SK-N-SH treated with all-trans-retinoic acid at 6 μM for 48 hours (cell line): ENCODE measurements at regions not wholly inside any gene's neighbourhood (a gene's known extent, or its start where the extent isn't known, plus 50 kb on each side); places are given as distances from the start of the nearest gene placed in this dataset.

ENCODE experiments used
- ATAC-seq: fragments of 200-7000 bp; cut with Tn5 transposase; 3 replicates; pipeline ENCODE4 v1.9.1; 2020; ENCODE audit warnings: mild to moderate bottlenecking, moderate library complexity
- ARNTL ChIP-seq: fragments of 450-650 bp; formaldehyde crosslinking; IDR thresholded peaks from 2 replicates; pipeline ENCODE4 v1.5.0; 2020; ENCODE audit warnings: low read depth, mild to moderate bottlenecking, moderate library complexity, borderline replicate concordance
- BACH2 ChIP-seq: fragments of 250-450 bp; sonication (Bioruptor Pico); IDR thresholded peaks from 2 replicates; pipeline ENCODE4 v1.9.0; 2021; ENCODE audit warnings: mild to moderate bottlenecking, borderline replicate concordance
- CSDC2 ChIP-seq: fragments of 250-450 bp; sonication (Bioruptor Pico); IDR thresholded peaks from 2 replicates; pipeline ENCODE4 v1.5.0; 2020; ENCODE audit warnings: mild to moderate bottlenecking, moderate library complexity
- ESRRG ChIP-seq: fragments of 250-450 bp; sonication (Bioruptor Pico); IDR thresholded peaks from 2 replicates; pipeline ENCODE4 v1.6.1; 2021; ENCODE audit warnings: mild to moderate bottlenecking
- GLIS3 ChIP-seq: fragments of 250-450 bp; sonication (Bioruptor Pico); IDR thresholded peaks from 2 replicates; pipeline ENCODE4 v1.5.0; 2020; ENCODE audit warnings: mild to moderate bottlenecking, moderate library complexity
- ISL1 ChIP-seq: fragments of 250-450 bp; sonication (Bioruptor Pico); IDR thresholded peaks from 2 replicates; pipeline ENCODE4 v2.1.2; 2022; ENCODE audit warnings: mild to moderate bottlenecking, moderate library complexity
- OSR1 ChIP-seq: fragments of 250-450 bp; sonication (Bioruptor Pico); IDR thresholded peaks from 2 replicates; pipeline ENCODE4 v1.8.0; 2022; ENCODE audit warnings: moderate library complexity, mild to moderate bottlenecking, inconsistent platforms
- PPARA ChIP-seq: fragments of 250-450 bp; sonication (Bioruptor Pico); IDR thresholded peaks from 2 replicates; pipeline ENCODE4 v1.5.0; 2020; ENCODE audit warnings: mild to moderate bottlenecking, borderline replicate concordance
- RARB ChIP-seq: fragments of 250-450 bp; sonication (Bioruptor Pico); IDR thresholded peaks from 2 replicates; pipeline ENCODE4 v1.8.0; 2021; ENCODE audit warnings: mild to moderate bottlenecking, moderate library complexity
- SNAI2 ChIP-seq: fragments of 250-450 bp; sonication (Bioruptor Pico); IDR thresholded peaks from 2 replicates; pipeline ENCODE4 v1.5.0; 2020; ENCODE audit warnings: mild to moderate bottlenecking, moderate library complexity
- TCF4 ChIP-seq: fragments of 250-450 bp; sonication (Bioruptor Pico); IDR thresholded peaks from 2 replicates; pipeline ENCODE4 v1.8.0; 2021; ENCODE audit warnings: mild to moderate bottlenecking, moderate library complexity, borderline replicate concordance
- TOX ChIP-seq: fragments of 250-450 bp; sonication (Bioruptor Pico); IDR thresholded peaks from 2 replicates; pipeline ENCODE4 v1.8.0; 2021; ENCODE audit warnings: mild to moderate bottlenecking, moderate library complexity, borderline replicate concordance
- ZC3H10 ChIP-seq: fragments of 250-450 bp; sonication (Bioruptor Pico); IDR thresholded peaks from 2 replicates; pipeline ENCODE4 v1.5.1; 2021; ENCODE audit warnings: mild to moderate bottlenecking, moderate library complexity
- ZFP3 ChIP-seq: fragments of 250-450 bp; sonication (Bioruptor Pico); IDR thresholded peaks from 2 replicates; pipeline ENCODE4 v1.5.0; 2020; ENCODE audit warnings: mild to moderate bottlenecking, moderate library complexity
- ZFP30 ChIP-seq: fragments of 450-650 bp; formaldehyde crosslinking; IDR thresholded peaks from 2 replicates; pipeline ENCODE4 v1.5.0; 2022; ENCODE audit warnings: mild to moderate bottlenecking, moderate library complexity
- ZNF565 ChIP-seq: fragments of 450-650 bp; formaldehyde crosslinking; conservative IDR thresholded peaks from 2 replicates; pipeline ENCODE4 v1.5.0; 2020; ENCODE audit warnings: low read depth, mild to moderate bottlenecking, moderate library complexity
- ZNF70 ChIP-seq: fragments of 450-650 bp; formaldehyde crosslinking; IDR thresholded peaks from 2 replicates; pipeline ENCODE4 v1.5.0; 2020; ENCODE audit warnings: mild to moderate bottlenecking, moderate library complexity
- ZNF8 ChIP-seq: fragments of 450-650 bp; formaldehyde crosslinking; IDR thresholded peaks from 2 replicates; pipeline ENCODE4 v1.5.0; 2020; ENCODE audit warnings: mild to moderate bottlenecking, moderate library complexity
- TF ChIP-seq, protein P1 (sequence below): fragments of 250-450 bp; sonication (Bioruptor Pico); IDR thresholded peaks from 2 replicates; pipeline ENCODE4 v1.5.1; 2020; ENCODE audit warnings: low read depth, mild to moderate bottlenecking, moderate library complexity
- TF ChIP-seq, protein P2 (sequence below): fragments of 250-450 bp; sonication (Bioruptor Pico); IDR thresholded peaks from 2 replicates; pipeline ENCODE4 v1.8.0; 2020; ENCODE audit warnings: mild to moderate bottlenecking, moderate library complexity, borderline replicate concordance
- TF ChIP-seq, protein P3 (sequence below): fragments of 250-450 bp; sonication (Bioruptor Pico); IDR thresholded peaks from 2 replicates; pipeline ENCODE4 v1.8.0; 2021; ENCODE audit warnings: low read depth, mild to moderate bottlenecking, moderate library complexity, borderline replicate concordance
- TF ChIP-seq, protein P4 (sequence below): fragments of 250-450 bp; sonication (Bioruptor Pico); IDR thresholded peaks from 2 replicates; pipeline ENCODE4 v1.5.0; 2020; ENCODE audit warnings: mild to moderate bottlenecking, moderate library complexity
- TF ChIP-seq, protein P5 (sequence below): fragments of 250-450 bp; sonication (Bioruptor Pico); IDR thresholded peaks from 2 replicates; pipeline ENCODE4 v1.5.1; 2021; ENCODE audit warnings: mild to moderate bottlenecking, moderate library complexity

DNA sequence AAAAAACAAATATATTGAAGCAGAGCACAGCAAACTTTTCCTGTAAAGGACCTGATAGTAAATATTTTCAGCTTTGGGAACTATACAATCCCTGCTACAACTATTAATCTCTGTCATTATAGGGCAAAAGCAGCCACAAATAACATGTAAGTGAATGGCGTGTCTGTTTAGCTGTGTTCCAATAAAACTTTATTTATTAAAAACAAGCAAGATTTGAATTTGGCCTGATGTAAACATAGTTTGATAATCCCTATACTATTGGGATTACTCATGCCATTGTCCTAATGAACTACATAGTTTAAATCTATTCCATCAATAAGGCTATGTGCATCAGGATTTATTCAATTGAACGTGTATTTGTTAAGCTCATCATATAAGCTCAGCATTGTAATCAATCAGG is 286.8 kb upstream of the CNTN6 start (continued):
- TF ChIP-seq TOX (no peak), ZNF8 (no peak)

DNA sequence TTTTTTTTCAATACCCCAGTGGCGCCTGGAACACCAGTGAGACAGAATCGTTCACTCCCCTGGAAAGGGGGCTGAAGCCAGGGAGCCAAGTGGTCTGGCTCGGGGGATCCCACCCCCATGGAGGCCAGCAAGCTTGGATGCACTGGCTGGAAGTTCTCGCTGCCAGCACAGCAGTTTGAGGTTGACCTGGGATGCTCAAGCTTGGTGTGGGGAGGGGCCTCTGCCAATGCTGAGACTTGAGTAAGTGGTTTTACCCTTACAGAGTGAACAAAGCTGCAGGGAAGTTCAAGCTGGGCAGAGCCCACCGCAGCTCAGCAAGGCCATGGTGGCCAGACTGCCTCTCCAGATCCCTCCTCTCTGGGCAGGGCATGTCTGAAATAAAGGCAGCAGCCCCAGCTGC is 276.2 kb upstream of the CNTN6 start:
- ATAC-seq, result no peak
- TF ChIP-seq SNAI2 (CRISPR knock-in tag) (no peak), CSDC2 (CRISPR knock-in tag) (no peak), ZNF565 (CRISPR knock-in tag) (no peak), ZNF8 (no peak), ZC3H10 (CRISPR knock-in tag) (no peak), ISL1 (CRISPR knock-in tag) (no peak), TOX (no peak), ZFP30 (CRISPR knock-in tag) (no peak), GLIS3 (CRISPR knock-in tag) (no peak), RARB (CRISPR knock-in tag) (no peak), ZNF70 (CRISPR knock-in tag) (no peak), OSR1 (CRISPR knock-in tag) (no peak), ARNTL (CRISPR knock-in tag) (no peak), TCF4 (CRISPR knock-in tag) (no peak), ZFP3 (CRISPR knock-in tag) (no peak), BACH2 (CRISPR knock-in tag) (no peak), ESRRG (no peak)
- TF ChIP-seq, protein P1, sequence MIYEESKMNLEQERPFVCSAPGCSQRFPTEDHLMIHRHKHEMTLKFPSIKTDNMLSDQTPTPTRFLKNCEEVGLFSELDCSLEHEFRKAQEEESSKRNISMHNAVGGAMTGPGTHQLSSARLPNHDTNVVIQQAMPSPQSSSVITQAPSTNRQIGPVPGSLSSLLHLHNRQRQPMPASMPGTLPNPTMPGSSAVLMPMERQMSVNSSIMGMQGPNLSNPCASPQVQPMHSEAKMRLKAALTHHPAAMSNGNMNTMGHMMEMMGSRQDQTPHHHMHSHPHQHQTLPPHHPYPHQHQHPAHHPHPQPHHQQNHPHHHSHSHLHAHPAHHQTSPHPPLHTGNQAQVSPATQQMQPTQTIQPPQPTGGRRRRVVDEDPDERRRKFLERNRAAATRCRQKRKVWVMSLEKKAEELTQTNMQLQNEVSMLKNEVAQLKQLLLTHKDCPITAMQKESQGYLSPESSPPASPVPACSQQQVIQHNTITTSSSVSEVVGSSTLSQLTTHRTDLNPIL, result no peak
- TF ChIP-seq, protein P2, sequence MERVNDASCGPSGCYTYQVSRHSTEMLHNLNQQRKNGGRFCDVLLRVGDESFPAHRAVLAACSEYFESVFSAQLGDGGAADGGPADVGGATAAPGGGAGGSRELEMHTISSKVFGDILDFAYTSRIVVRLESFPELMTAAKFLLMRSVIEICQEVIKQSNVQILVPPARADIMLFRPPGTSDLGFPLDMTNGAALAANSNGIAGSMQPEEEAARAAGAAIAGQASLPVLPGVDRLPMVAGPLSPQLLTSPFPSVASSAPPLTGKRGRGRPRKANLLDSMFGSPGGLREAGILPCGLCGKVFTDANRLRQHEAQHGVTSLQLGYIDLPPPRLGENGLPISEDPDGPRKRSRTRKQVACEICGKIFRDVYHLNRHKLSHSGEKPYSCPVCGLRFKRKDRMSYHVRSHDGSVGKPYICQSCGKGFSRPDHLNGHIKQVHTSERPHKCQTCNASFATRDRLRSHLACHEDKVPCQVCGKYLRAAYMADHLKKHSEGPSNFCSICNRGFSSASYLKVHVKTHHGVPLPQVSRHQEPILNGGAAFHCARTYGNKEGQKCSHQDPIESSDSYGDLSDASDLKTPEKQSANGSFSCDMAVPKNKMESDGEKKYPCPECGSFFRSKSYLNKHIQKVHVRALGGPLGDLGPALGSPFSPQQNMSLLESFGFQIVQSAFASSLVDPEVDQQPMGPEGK (CRISPR knock-in tag), result no peak
- TF ChIP-seq, protein P3, sequence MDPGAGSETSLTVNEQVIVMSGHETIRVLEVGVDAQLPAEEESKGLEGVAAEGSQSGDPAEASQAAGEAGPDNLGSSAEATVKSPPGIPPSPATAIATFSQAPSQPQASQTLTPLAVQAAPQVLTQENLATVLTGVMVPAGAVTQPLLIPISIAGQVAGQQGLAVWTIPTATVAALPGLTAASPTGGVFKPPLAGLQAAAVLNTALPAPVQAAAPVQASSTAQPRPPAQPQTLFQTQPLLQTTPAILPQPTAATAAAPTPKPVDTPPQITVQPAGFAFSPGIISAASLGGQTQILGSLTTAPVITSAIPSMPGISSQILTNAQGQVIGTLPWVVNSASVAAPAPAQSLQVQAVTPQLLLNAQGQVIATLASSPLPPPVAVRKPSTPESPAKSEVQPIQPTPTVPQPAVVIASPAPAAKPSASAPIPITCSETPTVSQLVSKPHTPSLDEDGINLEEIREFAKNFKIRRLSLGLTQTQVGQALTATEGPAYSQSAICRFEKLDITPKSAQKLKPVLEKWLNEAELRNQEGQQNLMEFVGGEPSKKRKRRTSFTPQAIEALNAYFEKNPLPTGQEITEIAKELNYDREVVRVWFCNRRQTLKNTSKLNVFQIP, result no peak

DNA sequence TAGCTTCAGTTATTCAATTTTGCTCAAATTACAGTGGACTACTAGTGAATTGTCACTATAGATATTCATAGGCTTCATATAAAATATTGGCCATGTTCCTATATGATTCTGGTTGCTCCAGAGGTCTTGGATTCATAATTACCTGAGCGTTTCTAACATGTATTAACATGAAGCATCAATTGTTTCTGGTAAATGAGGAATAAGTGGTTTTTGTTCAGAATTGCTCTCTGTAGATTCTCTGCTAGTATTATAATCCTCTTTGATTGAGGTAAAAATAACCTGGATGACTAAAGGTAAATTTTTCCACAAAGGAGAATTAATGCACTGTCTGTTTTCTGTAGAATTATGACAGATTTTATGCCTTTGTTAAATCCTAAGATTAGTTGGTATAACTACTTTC is 258.1 kb upstream of the CNTN6 start:
- no peak for TF ChIP-seq TOX
- no peak for TF ChIP-seq ZNF565 (CRISPR knock-in tag)
- TF ChIP-seq PPARA (CRISPR knock-in tag), result no peak
- TF ChIP-seq, protein P2 (CRISPR knock-in tag), result no peak
- TF ChIP-seq, protein P3, result no peak
- TF ChIP-seq, protein P4, sequence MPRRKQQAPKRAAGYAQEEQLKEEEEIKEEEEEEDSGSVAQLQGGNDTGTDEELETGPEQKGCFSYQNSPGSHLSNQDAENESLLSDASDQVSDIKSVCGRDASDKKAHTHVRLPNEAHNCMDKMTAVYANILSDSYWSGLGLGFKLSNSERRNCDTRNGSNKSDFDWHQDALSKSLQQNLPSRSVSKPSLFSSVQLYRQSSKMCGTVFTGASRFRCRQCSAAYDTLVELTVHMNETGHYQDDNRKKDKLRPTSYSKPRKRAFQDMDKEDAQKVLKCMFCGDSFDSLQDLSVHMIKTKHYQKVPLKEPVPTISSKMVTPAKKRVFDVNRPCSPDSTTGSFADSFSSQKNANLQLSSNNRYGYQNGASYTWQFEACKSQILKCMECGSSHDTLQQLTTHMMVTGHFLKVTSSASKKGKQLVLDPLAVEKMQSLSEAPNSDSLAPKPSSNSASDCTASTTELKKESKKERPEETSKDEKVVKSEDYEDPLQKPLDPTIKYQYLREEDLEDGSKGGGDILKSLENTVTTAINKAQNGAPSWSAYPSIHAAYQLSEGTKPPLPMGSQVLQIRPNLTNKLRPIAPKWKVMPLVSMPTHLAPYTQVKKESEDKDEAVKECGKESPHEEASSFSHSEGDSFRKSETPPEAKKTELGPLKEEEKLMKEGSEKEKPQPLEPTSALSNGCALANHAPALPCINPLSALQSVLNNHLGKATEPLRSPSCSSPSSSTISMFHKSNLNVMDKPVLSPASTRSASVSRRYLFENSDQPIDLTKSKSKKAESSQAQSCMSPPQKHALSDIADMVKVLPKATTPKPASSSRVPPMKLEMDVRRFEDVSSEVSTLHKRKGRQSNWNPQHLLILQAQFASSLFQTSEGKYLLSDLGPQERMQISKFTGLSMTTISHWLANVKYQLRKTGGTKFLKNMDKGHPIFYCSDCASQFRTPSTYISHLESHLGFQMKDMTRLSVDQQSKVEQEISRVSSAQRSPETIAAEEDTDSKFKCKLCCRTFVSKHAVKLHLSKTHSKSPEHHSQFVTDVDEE, result no peak
- TF ChIP-seq, protein P5, sequence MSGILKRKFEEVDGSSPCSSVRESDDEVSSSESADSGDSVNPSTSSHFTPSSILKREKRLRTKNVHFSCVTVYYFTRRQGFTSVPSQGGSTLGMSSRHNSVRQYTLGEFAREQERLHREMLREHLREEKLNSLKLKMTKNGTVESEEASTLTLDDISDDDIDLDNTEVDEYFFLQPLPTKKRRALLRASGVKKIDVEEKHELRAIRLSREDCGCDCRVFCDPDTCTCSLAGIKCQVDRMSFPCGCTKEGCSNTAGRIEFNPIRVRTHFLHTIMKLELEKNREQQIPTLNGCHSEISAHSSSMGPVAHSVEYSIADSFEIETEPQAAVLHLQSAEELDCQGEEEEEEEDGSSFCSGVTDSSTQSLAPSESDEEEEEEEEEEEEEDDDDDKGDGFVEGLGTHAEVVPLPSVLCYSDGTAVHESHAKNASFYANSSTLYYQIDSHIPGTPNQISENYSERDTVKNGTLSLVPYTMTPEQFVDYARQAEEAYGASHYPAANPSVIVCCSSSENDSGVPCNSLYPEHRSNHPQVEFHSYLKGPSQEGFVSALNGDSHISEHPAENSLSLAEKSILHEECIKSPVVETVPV (CRISPR knock-in tag), result no peak
- no peak for ATAC-seq
